GM20000 (cell line): ENCODE measurements at regions not wholly inside any gene's neighbourhood (a gene's known extent, or its start where the extent isn't known, plus 50 kb on each side); places are given as distances from the start of the nearest gene placed in this dataset.

ENCODE experiments used
- DNase-seq: peaks from one replicate; pipeline ENCODE4 v3.0.0; 2012; ENCODE audit warnings: low spot score
- TF ChIP-seq, protein P1 (sequence below): IDR thresholded peaks from 2 replicates; pipeline ENCODE4 v1.5.1; 2012; ENCODE audit warnings: mild to moderate bottlenecking, control low read depth; ENCODE audit errors: extremely low read depth, missing control alignments

- DNase-seq = no peak
- TF ChIP-seq, protein P1, sequence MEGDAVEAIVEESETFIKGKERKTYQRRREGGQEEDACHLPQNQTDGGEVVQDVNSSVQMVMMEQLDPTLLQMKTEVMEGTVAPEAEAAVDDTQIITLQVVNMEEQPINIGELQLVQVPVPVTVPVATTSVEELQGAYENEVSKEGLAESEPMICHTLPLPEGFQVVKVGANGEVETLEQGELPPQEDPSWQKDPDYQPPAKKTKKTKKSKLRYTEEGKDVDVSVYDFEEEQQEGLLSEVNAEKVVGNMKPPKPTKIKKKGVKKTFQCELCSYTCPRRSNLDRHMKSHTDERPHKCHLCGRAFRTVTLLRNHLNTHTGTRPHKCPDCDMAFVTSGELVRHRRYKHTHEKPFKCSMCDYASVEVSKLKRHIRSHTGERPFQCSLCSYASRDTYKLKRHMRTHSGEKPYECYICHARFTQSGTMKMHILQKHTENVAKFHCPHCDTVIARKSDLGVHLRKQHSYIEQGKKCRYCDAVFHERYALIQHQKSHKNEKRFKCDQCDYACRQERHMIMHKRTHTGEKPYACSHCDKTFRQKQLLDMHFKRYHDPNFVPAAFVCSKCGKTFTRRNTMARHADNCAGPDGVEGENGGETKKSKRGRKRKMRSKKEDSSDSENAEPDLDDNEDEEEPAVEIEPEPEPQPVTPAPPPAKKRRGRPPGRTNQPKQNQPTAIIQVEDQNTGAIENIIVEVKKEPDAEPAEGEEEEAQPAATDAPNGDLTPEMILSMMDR = no peak
Measured at GRCh38 chr16:16877061-16877460, 498.1 kb downstream of the NPIPA7 start.

DNA sequence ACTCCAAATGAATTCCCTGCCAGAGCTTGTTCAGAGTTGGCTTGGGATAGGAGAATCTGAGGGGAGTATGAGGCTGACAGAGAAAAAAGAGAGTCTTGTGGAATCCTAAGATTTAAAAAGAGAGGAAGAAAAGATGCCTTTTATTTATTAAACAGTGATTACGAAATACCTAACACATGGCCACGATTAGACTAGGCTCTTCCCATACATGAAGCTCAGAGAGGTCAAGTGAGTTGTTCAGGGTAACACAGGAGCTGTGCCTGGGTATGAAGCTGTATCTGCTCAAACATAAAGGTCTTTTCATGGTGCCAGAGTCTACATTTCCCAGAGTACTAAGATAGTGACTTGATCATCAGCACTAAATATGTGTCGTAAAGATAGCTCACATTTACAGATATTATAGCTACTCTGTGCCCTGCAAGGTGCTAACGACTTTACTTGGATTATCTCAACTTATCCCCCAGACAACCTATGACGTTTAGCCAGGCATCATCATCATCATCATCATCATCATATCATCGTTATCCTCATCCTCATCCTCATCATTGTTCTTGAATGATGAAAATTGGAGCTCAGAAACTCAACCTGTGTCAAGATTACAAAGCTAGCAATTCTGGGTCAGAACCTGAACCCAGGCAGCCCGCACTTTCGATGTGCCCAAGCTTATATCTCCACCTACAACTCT is 500.8 kb downstream of the NPIPA7 start:
- DNase-seq = no peak
- TF ChIP-seq, protein P1 = no peak

GRCh38 chr16:16881814-16882213 is 502.9 kb downstream of the NPIPA7 start:
- TF ChIP-seq, protein P1 = no peak
- DNase-seq = no peak

- TF ChIP-seq, protein P1 = no peak
- no peak for DNase-seq
Measured at GRCh38 chr16:16882766-16883165, 503.8 kb downstream of the NPIPA7 start.

- TF ChIP-seq, protein P1 = no peak
- DNase-seq = no peak
Measured at GRCh38 chr16:16884451-16884850, 505.5 kb downstream of the NPIPA7 start.

DNA sequence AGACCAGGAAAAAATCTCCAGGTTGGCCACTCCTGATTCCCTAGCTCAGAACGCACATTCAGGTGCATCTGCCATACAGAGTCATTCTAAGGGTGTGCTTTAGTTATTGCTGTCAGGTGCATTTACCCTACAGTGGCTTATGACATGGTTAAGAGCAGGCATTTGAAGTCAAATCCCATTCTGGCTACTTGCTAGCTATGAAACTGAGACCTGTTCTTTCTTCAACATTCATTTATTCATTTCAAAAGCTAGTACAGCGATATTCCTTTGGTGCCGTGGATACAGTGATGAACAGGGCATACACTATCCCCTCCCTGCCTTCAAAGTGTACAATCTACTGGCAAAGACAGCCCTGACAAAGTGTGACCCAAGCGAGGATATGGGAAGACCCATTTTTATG is 508.3 kb downstream of the NPIPA7 start:
- TF ChIP-seq, protein P1 = no peak
- DNase-seq = no peak

- no peak for DNase-seq
Measured at GRCh38 chr16:16890964-16891363, 512.0 kb downstream of the NPIPA7 start.

More at GRCh38 chr16:16890964-16891363, 512.0 kb downstream of the NPIPA7 start:
- TF ChIP-seq, protein P1 = no peak
